Daoy (cell line): ENCODE measurements at regions not wholly inside any gene's neighbourhood (a gene's known extent, or its start where the extent isn't known, plus 50 kb on each side); places are given as distances from the start of the nearest gene placed in this dataset.
"Not testable (repeated sequence)": the region's sequence is repeated elsewhere in the genome, so short reads cannot be mapped to it uniquely, and the experiment has no call there.

ENCODE experiments used
- DNase-seq: peaks from one replicate; pipeline ENCODE4 v3.0.0-alpha.2; 2015; ENCODE audit warnings: low read depth

DNA sequence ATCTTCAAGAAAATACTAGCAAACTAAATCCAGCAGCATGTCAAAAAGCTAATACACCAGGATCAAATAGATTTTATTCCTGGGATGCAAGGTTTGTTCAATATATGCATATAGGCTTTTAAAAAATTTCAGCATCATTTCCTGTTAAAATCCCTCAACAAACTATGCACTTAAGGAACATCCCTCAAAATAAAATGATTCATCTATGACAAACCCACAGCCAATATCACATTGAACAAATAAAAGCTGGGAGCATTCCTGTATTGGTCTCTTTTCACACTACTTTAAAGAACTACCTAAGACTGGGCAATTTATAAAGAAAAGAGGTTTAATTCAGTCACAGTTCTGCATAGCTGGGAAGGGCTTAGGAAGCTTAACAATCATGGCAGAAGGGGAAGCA lies 726.7 kb downstream of the GRXCR1 start:
- DNase-seq: no peak

- not testable (repeated sequence) for DNase-seq
Measured at GRCh38 chr4:43637893-43638292, 745.4 kb downstream of the GRXCR1 start.

GRCh38 chr4:43651991-43652390 lies 759.5 kb downstream of the GRXCR1 start:
- no peak for DNase-seq

DNA sequence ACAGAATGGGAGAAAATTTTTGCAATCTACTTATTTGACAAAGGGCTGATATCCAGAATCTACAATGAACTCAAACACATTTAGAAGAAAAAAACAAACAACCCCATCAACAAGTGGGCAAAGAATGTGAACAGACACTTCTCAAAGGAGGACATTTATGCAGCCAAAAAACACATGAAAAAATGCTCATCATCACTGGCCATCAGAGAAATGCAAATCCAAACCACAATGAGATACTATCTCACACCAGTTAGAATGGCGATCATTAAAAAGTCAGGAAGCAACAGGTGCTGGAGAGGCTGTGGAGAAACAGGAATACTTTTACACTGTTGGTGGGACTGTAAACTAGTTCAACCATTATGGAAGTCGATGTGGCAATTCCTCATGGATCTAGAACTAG lies 767.0 kb downstream of the GRXCR1 start:
- DNase-seq: not testable (repeated sequence)

DNA sequence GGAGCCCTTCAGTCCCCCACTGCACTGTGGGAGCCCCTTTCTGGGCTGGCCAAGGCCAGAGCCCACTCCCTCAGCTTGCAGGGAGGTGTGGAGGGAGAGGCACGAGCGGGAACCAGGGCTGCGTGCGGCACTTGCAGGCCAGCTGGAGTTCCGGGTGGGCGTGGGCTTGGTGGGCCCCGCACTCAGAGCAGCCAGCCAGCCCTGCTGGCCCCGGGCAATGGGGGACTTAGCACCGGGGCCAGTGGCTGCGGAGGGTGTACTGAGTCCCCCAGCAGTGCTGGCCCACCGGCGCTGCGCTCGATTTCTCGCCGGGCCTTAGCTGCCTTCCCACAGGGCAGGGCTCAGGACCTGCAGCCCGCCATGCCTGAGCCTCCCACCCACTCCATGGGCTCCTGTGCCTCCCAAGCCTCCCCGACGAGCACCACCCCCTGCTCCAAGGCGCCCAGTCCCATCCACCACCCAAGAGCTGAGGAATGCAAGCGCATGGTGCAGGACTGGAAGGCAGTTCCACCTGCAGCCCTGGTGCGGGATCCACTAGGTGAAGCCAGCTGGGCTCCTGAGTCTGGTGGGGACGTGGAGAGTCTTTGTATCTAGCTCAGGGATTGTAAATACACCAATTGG lies 776.2 kb downstream of the KCTD8 start:
- not testable (repeated sequence) for DNase-seq

DNA sequence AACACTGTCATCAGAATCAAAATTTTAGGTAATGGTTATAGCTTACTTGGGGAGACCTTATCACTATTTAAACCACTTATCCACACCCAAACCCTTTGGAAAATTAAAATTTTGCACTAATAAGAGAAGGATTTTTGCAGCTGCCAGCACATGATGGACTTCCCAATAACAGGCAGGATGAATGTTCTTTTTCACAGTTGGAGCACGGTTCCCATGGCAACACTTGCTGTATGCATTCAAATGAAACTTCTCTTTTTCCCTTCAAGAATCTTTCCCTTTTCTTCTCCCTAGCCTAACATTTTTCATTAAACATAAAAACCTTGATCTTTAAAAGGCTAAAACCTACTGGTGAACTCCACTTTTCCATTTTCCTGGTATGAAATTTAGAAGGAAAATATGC lies 768.2 kb downstream of the KCTD8 start:
- DNase-seq: no peak

GRCh38 chr4:43682551-43682950 lies 766.1 kb downstream of the KCTD8 start:
- DNase-seq: no peak

DNA sequence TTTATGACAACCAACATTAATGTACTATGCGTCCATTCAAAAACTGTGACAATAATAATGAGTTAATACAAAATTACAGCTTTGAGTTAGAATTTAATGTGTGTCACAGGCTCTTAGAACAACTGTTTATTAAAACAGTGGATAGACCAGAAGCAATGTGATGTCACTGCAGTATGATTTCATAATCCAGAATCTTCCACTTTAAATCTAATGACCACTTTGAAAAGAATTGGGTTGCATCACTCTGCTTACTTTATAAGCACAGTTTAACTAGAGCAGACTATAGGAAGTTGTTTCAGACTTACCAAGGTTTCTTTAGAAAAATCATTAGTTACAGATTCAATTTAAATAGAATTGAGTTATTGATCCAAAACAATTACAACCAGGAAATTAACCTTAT lies 758.5 kb downstream of the KCTD8 start:
- DNase-seq: no peak

DNA sequence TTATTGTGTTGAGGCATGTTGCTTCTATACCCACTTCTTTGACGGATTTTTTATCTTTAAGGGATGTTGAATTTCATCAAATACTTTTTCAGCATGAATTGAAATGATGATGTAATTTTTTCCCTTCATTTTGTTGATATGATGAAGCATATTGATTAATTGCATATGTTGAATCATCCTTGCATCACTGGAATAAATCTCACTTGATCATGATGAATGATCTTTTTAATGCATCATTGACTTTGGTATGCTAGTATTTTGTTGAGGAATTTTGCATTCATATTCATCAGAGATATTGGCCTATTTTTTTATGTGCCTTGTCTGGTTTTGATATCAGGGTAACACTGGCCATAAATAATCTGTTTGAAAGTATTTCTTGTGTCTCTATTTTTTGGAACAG lies 754.7 kb downstream of the KCTD8 start:
- no peak for DNase-seq

GRCh38 chr4:43709443-43709842 lies 739.2 kb downstream of the KCTD8 start:
- no peak for DNase-seq

- no peak for DNase-seq
Measured at GRCh38 chr4:43716721-43717395, 731.8 kb downstream of the KCTD8 start.

DNA sequence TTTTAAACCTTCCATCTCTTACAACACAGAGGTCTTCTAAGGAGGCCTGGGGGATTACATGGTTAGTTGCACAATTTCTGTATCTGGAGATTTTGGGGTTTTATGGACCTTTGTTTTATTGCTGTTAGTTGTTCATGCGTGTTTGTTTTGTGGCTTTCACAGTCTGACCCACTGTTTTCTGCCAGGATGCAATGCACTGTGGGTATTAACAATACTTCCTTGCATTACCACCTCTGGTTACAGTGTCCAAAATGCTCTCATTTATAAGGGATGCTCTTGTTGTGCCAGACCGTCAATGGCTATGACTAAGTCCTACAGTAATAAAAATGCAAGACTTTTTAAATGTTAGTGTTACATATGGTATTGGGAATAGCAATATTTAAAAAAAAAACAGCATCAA lies 730.2 kb downstream of the KCTD8 start:
- no peak for DNase-seq

DNA sequence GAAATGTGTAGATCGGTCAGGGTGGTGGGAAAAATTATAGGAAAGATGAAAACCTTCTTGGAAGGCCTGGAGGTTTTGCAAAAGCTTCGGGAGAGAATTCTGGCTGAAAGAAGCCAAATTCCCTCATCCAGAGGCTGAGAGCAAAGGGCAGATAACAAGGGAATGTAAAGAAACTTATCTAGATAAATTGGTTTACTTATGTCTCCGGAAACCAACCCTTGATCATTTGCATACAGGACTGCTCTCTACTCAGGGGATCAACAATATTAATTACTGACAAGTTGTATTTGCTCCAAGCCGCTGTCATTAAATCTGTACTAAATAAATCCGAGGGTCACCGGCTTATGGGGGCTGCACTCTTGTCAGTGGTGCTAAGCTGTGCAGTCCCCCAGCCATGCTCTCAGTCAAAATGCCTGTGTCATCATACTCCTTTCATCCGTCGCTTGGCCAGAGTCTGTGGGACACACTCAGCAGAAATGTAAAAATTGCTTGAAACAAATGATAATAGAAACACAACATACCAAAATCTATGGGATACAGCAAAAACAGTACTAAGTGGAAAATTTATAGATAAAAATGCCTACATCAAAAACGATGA lies 715.7 kb downstream of the KCTD8 start:
- no peak for DNase-seq

DNA sequence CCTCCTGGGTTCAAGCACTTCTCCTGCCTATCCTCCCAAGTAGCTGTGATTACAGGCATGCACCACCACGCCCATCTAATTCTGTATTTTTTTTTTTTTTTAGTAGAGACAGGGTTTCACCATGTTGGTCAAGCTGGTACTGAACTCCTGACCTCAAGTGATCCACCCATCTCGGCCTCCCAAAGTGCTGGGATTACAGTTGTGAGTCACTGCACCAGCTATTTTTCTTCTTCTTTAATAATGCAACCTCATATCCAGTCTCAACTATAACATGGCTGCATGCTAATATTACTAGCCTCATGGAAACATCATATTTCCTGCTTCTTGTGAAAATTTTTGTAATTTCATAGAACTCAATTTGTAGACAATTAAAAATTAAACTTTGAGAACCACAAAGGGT lies 706.5 kb downstream of the KCTD8 start:
- no peak for DNase-seq

DNA sequence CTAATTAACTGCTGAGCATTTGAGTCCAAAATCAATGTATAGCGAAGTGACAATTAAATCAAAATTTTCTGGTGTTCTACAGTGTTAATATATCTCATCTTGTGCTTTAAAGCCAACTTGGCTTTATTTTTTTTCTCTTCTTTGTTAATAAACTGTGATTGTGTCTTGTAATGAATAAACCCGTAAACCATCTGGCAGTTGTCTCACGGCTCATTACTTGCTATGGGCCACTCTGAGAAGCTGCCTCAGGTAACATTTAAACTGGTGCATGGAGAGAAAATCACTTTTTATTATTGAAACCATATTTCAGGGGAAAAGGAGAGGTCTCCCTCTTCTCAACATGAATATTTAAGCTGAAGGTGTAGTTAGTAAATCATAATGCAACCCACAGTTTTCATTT lies 694.0 kb downstream of the KCTD8 start:
- DNase-seq: no peak

DNA sequence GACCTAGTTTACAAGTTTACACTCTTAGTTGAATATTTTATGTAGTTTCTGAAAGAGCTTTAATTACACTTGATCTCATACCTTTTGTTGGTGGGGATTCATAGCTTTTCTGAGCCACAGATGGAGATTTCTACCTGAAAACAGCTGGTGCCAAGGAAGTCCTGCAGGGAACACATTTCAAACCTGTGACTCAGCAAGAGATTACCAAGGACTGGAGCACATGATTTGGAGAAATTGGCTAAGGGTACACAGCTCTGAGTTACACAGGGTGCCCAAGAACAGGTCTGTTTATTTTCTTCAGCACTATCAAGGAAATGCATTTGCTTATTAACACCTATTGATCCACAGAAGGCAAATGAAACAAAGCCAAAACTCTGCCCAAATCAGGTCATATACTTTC lies 691.5 kb downstream of the KCTD8 start:
- no peak for DNase-seq

DNA sequence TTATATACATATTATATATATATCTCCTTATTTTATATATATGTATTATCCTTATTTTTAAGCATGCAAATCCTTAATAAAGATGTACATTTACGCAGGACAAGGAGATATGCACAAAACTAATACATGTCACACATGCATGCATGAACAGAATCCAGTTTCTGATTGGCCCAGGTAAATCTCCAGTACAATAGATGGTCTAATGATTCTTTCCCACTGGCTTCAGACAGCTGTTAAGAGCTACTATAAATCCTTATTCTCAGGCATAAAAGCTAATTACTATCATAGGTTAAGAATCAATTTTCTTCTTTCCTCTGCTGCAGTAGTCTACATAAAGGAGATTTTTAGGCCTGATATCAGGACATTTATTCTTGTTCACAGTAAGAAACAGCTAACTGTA lies 689.8 kb downstream of the KCTD8 start:
- no peak for DNase-seq

GRCh38 chr4:43763029-43763610 lies 685.5 kb downstream of the KCTD8 start:
- DNase-seq: no peak

- no peak for DNase-seq
Measured at GRCh38 chr4:43765514-43765913, 683.1 kb downstream of the KCTD8 start.

DNA sequence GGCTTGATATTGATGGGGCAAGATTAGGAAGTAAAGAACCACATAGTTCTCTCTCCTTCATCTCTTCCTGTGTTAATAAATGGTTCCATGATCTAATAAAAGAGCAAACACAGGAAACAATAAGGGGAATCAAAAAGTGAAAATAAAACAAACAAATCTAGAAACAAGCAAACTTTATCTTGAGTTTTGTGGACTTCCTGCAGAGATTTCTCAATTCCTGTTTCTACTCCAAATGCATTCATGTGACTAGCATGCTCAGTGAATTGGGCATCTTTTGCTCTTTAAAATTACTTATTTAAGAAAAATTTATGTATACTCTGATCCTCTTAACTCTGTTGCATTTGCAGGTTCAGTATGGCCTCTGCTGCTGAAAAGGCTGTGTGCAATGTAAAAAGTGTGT lies 682.0 kb downstream of the KCTD8 start:
- no peak for DNase-seq

- no peak for DNase-seq
Measured at GRCh38 chr4:43776371-43776770, 672.2 kb downstream of the KCTD8 start.

- DNase-seq: no peak
Measured at GRCh38 chr4:43778187-43778915, 670.3 kb downstream of the KCTD8 start.
